NCI-H69 (cell line): ENCODE measurements at regions not wholly inside any gene's neighbourhood (a gene's known extent, or its start where the extent isn't known, plus 50 kb on each side); places are given as distances from the start of the nearest gene placed in this dataset.
A peak's percentile ranks its signal among the peaks of the same experiment; 100 is the strongest.
"Not testable (repeated sequence)": the region's sequence is repeated elsewhere in the genome, so short reads cannot be mapped to it uniquely, and the experiment has no call there.

Experiments
- DNase-seq: peaks from one replicate; lab custom pipeline; 2025; lab: John Stamatoyannopoulos, UW

- DNase-seq: no peak
Observed at GRCh38 chr2:84052043-84052442, 407.0 kb downstream of the SUCLG1 start.

- DNase-seq: no peak
Observed at GRCh38 chr2:84048964-84049363, 410.1 kb downstream of the SUCLG1 start.

- no peak for DNase-seq
Observed at GRCh38 chr2:84041506-84041905, 417.6 kb downstream of the SUCLG1 start.

GRCh38 chr2:84040281-84040680 lies 418.8 kb downstream of the SUCLG1 start:
- no peak for DNase-seq

GRCh38 chr2:84038866-84039265 lies 420.2 kb downstream of the SUCLG1 start:
- no peak for DNase-seq

- no peak for DNase-seq
Observed at GRCh38 chr2:84033347-84033974, 425.6 kb downstream of the SUCLG1 start.

- no peak for DNase-seq
Observed at GRCh38 chr2:84031312-84032050, 427.6 kb downstream of the SUCLG1 start.

GRCh38 chr2:84029903-84030575 lies 429.0 kb downstream of the SUCLG1 start:
- DNase-seq: no peak

GRCh38 chr2:84026818-84027217 lies 432.3 kb downstream of the SUCLG1 start:
- DNase-seq: no peak

- peak; percentile 15 for DNase-seq
Observed at GRCh38 chr2:84022810-84023431, 436.2 kb downstream of the SUCLG1 start.

GRCh38 chr2:84017010-84017409 lies 442.1 kb downstream of the SUCLG1 start:
- DNase-seq: no peak

GRCh38 chr2:84016183-84016582 lies 442.9 kb downstream of the SUCLG1 start:
- no peak for DNase-seq

- DNase-seq: no peak
Observed at GRCh38 chr2:83997889-83998288, 461.2 kb downstream of the SUCLG1 start.

GRCh38 chr2:83994633-83995179 lies 464.4 kb downstream of the SUCLG1 start:
- DNase-seq: no peak

- DNase-seq: no peak
Observed at GRCh38 chr2:83993873-83994632, 465.0 kb downstream of the SUCLG1 start.

GRCh38 chr2:83991992-83992391 lies 467.1 kb downstream of the SUCLG1 start:
- DNase-seq: no peak

- DNase-seq: no peak
Observed at GRCh38 chr2:83990636-83991035, 468.4 kb downstream of the SUCLG1 start.

GRCh38 chr2:83976628-83977027 lies 482.5 kb downstream of the SUCLG1 start:
- not testable (repeated sequence) for DNase-seq

GRCh38 chr2:83972128-83972527 lies 487.0 kb downstream of the SUCLG1 start:
- no peak for DNase-seq

- DNase-seq: no peak
Observed at GRCh38 chr2:83971547-83971946, 487.5 kb downstream of the SUCLG1 start.

- DNase-seq: no peak
Observed at GRCh38 chr2:83970217-83970929, 488.7 kb downstream of the SUCLG1 start.
